ENCODE measurements at regions not wholly inside any gene's neighbourhood (a gene's known extent, or its start where the extent isn't known, plus 50 kb on each side); places are given as distances from the start of the nearest gene placed in this dataset.

GRCh38 chr1:229888561-229889001 is 178.5 kb upstream of the GALNT2 start:
- TF ChIP-seq POLR2A (IDR thresholded peaks at IDR 0.05) (no peak), POLR2AphosphoS5 (IDR thresholded peaks at IDR 0.05) (no peak)

Measured in prostate gland (tissue), 1 donor.